Fibroblast of villous mesenchyme (primary cell): ENCODE measurements at regions not wholly inside any gene's neighbourhood (a gene's known extent, or its start where the extent isn't known, plus 50 kb on each side); places are given as distances from the start of the nearest gene placed in this dataset.

Experiments used
- DNase-seq: peaks from one replicate; pipeline ENCODE4 v3.0.0-alpha.2; 2010; ENCODE audit warnings: low read depth
- H3K4me3 ChIP-seq: 2 replicates; pipeline ENCODE4 v1.5.1; 2011; ENCODE audit warnings: low read depth, mild to moderate bottlenecking, low read length
- CTCF ChIP-seq: IDR thresholded peaks from 2 replicates; pipeline ENCODE4 v1.5.1; 2012; ENCODE audit warnings: low read depth, mild to moderate bottlenecking, low read length; ENCODE audit not compliant: insufficient read depth

- no peak for TF ChIP-seq CTCF
- peak; percentile 14 for DNase-seq
- H3K4me3 ChIP-seq, result no peak overlapping the region
Observed at GRCh38 chr3:144142151-144142840, 170.7 kb downstream of the DIPK2A start.

- DNase-seq, result no peak
- TF ChIP-seq CTCF, result no peak
- no peak overlapping the region for H3K4me3 ChIP-seq
Observed at GRCh38 chr3:144148356-144148755, 176.7 kb downstream of the DIPK2A start.

- TF ChIP-seq CTCF, result no peak
- H3K4me3 ChIP-seq, result no peak overlapping the region
- DNase-seq, result no peak
Observed at GRCh38 chr3:144151983-144152382, 180.4 kb downstream of the DIPK2A start.

- DNase-seq, result no peak
- no peak for TF ChIP-seq CTCF
- H3K4me3 ChIP-seq, result no peak overlapping the region
Observed at GRCh38 chr3:144160627-144161026, 189.0 kb downstream of the DIPK2A start.

- no peak for TF ChIP-seq CTCF
- DNase-seq, result peak; percentile 23
- no peak overlapping the region for H3K4me3 ChIP-seq
Observed at GRCh38 chr3:144162042-144162441, 190.4 kb downstream of the DIPK2A start.

GRCh38 chr3:144164352-144164751 is 192.7 kb downstream of the DIPK2A start:
- TF ChIP-seq CTCF, result no peak
- no peak overlapping the region for H3K4me3 ChIP-seq
- no peak for DNase-seq

GRCh38 chr3:144165482-144165881 is 193.9 kb downstream of the DIPK2A start:
- TF ChIP-seq CTCF, result no peak
- no peak for DNase-seq
- H3K4me3 ChIP-seq, result no peak overlapping the region
